ENCODE measurements at regions not wholly inside any gene's neighbourhood (a gene's known extent, or its start where the extent isn't known, plus 50 kb on each side); places are given as distances from the start of the nearest gene placed in this dataset.

DNA sequence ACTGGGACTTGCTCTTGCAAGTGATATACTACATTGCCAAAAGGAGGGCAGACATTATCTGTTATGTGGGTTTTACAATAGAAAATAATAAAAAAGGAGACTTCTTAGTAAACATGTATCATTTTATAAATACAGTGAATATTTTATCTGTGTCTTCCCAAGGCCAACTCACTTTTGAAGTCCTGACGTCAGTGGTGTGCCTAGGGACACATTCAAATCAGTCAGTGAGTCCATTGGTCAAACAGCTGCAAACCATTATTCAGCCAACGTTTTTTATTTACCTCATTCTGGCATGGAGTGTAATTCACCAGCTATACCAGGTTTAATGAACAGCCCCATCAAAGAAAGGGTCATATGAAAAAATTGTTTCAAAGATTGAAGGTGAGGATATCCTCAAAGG is 263.7 kb downstream of the IPMK start:
- no peak for DNase-seq

GRCh38 chr10:58001159-58001558 is 266.5 kb downstream of the IPMK start:
- no peak for DNase-seq

- DNase-seq: no peak
These were observed 271.2 kb downstream of the IPMK start for GRCh38 chr10:57996536-57996935.

GRCh38 chr10:57993302-57993701 is 274.4 kb downstream of the IPMK start:
- DNase-seq: no peak

DNA sequence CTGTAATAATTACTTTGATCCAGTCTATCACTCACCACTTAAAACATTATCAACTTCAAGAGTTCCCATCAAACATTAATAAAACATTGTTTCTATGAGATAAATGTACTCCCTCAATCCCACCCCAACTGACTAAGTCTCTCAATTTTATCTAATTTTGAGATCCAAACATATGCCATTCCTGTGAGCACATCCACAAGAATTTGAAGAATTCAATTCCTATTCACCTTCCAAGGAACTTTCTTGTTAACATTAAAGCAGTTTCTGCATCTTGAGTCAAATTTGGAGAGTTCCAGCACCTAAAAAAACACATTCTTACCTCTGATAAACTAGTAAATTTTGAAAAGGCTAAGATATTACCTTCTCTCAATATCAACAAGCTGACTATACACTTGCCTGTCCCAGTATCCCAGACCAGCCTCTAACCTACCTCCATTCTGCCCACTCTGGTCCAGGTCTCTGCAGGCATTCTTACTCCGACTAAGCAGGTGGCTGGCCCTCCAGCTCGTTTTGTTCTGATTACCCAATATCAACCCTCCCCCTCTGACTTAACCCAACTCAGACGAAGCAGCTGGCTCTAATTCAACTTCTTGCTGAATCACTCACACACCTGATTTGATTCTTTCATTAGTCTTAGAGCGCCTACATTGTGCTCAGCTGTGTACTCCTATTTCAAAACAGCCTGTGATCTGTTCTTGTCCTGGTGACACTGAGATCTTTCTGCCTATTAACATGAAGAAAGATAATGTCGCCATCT is 275.2 kb downstream of the IPMK start:
- DNase-seq: no peak

GRCh38 chr10:57988964-57989363 is 278.7 kb downstream of the IPMK start:
- no peak for DNase-seq

DNA sequence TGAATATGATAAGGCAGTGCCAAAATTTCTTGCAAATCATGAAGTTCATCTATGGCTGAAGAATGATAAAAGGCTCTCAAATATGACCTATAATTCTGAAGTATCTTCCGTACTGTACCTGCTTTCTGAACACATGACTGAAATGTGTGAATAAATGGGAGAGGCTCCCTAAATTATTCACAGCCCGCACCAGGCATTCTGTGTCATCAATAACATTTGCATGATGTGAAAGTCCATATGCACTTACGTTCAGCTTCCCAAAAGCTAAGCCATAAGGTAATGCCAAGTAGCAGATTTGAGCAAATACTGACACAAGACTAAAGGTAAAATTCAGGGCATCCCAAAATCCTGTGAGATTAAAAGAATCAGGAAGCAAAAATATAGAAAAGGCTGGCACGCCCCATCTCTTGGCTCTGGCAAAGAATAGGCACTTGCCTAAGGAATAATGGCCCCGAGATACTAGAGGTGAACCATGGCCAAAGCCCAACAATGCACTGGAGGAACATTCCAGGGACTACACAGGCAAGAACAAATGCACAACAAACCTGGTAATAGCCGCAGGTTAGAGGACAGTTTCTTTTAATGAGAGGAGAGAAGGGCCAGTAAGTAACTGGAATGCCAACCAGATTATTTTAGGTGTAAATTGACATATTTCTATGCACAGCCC is 280.5 kb downstream of the IPMK start:
- DNase-seq: no peak

GRCh38 chr10:57986422-57986821 is 281.3 kb downstream of the IPMK start:
- no peak for DNase-seq

DNA sequence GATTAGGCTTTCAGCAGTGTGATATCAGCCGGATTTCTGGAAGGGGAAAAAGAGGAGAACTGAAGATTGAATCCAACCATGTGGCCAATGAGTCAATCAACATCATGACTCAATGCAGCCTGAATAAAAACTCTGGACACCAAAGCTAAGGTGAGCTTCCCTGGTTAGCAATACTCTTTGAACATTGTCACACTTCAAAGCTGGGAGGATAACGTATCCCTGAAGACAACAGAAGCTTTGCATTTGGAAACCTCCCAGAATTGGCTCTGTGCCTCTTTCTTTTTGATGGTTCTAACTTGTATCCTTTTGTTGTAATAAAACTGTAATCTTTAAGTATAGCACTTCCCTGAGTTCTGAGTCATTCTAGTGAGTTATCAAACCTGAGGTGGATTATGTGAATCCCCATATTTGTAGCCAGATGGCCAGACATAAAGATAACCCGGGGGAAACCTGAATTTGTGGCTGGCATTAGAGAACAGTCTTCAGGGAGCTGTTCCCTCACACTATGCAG is 284.4 kb downstream of the IPMK start:
- no peak for DNase-seq

GRCh38 chr10:57982091-57982490 is 285.6 kb downstream of the IPMK start:
- DNase-seq: no peak

GRCh38 chr10:57979956-57980355 is 287.7 kb downstream of the IPMK start:
- no peak for DNase-seq

- DNase-seq: no peak
These were observed 288.2 kb downstream of the IPMK start for GRCh38 chr10:57979491-57979890.

DNA sequence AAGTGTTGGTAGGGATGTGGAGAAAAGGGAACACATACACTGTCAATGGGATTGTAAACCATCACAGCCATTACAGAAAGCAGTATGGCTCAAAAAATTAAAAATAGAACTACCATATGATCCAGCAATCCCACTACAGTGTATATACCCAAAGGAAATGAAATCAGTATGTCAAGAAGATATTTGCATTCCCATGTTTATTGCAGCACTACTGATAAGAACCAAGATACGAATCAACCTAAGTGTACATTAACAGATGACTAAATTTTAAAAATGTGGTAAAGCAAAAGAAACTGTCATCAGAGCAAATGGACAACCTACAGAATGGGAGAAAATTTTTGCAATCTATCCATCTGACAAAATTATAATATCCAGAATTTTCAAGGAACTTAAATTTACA is 290.4 kb downstream of the IPMK start:
- DNase-seq: no peak

- no peak for DNase-seq
These were observed 294.2 kb downstream of the IPMK start for GRCh38 chr10:57973451-57973850.

GRCh38 chr10:57972783-57973182 is 294.9 kb downstream of the IPMK start:
- no peak for DNase-seq

- DNase-seq: no peak
These were observed 299.2 kb downstream of the IPMK start for GRCh38 chr10:57968328-57969016.

GRCh38 chr10:57964351-57964750 is 303.3 kb downstream of the IPMK start:
- DNase-seq: no peak

- peak; percentile 86 for DNase-seq
These were observed 304.1 kb downstream of the IPMK start for GRCh38 chr10:57963546-57963945.

GRCh38 chr10:57962839-57963238 is 304.9 kb downstream of the IPMK start:
- DNase-seq: no peak

- DNase-seq: no peak
These were observed 306.2 kb downstream of the IPMK start for GRCh38 chr10:57961487-57961886.

DNA sequence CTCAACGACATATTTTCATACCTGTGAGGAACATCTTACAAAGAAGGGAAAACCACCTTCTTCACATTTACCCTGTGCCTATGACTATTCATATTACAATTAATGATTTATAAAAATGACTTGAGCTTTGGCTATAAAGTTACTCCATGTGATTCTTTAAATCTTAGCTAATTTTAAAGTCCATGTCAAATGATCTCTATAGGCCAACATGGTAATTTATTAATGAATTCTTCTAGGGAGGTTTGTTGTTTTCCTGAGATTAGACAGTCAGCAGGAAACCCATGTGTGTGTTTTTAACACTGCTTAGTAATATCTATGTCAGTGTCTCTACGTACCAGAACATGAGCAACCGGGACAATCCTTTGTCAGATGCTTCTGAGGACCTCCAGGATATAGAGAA is 307.3 kb downstream of the IPMK start:
- DNase-seq: no peak

GRCh38 chr10:57959318-57960006 is 308.2 kb downstream of the IPMK start:
- no peak for DNase-seq

GRCh38 chr10:57955076-57955475 is 312.6 kb downstream of the IPMK start:
- DNase-seq: no peak

All from hematopoietic multipotent progenitor cell treated with erythropoietin and hydrocortisone succinate and interleukin-3 and kit ligand, for 8 days (in vitro differentiated cells).